Fibroblast of villous mesenchyme (primary cell): ENCODE measurements at regions not wholly inside any gene's neighbourhood (a gene's known extent, or its start where the extent isn't known, plus 50 kb on each side); places are given as distances from the start of the nearest gene placed in this dataset.

Source experiments
- DNase-seq: peaks from one replicate; pipeline ENCODE4 v3.0.0-alpha.2; 2010; ENCODE audit warnings: low read depth
- H3K4me3 ChIP-seq: 2 replicates; pipeline ENCODE4 v1.5.1; 2011; ENCODE audit warnings: low read depth, mild to moderate bottlenecking, low read length
- TF ChIP-seq, protein P1 (sequence below): IDR thresholded peaks from 2 replicates; pipeline ENCODE4 v1.5.1; 2012; ENCODE audit warnings: low read depth, mild to moderate bottlenecking, low read length; ENCODE audit not compliant: insufficient read depth

DNA sequence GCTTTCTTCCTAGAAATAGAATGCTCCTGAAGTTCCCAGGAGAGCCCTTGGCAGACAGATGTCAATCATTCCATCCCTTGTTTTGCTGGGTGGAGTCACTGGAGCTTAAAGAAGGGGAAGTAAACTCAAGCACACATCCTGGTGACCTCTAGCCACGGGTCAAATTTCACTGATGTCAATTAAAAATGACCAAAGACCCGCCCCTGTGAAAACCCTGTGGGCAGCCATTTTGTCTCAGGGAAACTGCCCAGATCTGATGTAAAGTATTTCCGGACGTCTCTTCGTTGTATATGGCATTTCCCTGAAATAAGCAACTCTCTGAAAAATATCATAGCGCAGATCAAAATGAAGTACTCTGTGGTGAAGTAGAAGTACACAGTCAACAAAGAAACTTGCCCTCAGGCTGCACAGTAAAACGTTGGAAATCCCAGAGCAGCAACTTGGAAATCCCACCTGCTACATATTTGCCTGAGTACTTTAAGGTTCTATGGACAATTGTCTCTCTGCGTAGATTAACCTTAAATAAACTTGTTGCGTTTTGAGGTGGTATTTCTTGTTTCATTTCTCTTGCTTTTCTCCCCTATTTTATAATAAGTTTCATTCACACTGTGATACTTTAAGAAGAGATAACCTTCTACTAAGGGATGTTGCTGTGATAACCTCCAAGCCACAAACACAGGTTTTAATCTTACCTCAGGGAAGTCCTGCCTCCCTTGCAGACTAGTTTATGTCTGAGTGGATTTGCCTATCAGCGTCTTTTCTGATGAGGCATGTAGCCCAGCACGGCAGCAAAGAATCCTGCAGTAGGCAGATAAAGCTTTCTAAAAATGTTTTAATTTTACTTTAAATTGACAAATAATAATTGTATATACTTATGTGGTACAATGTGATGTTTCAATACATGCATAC, 60.9 kb upstream of the PIP5K1B start:
- TF ChIP-seq, protein P1, sequence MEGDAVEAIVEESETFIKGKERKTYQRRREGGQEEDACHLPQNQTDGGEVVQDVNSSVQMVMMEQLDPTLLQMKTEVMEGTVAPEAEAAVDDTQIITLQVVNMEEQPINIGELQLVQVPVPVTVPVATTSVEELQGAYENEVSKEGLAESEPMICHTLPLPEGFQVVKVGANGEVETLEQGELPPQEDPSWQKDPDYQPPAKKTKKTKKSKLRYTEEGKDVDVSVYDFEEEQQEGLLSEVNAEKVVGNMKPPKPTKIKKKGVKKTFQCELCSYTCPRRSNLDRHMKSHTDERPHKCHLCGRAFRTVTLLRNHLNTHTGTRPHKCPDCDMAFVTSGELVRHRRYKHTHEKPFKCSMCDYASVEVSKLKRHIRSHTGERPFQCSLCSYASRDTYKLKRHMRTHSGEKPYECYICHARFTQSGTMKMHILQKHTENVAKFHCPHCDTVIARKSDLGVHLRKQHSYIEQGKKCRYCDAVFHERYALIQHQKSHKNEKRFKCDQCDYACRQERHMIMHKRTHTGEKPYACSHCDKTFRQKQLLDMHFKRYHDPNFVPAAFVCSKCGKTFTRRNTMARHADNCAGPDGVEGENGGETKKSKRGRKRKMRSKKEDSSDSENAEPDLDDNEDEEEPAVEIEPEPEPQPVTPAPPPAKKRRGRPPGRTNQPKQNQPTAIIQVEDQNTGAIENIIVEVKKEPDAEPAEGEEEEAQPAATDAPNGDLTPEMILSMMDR, result no peak
- DNase-seq, result no peak
- no peak overlapping the region for H3K4me3 ChIP-seq

DNA sequence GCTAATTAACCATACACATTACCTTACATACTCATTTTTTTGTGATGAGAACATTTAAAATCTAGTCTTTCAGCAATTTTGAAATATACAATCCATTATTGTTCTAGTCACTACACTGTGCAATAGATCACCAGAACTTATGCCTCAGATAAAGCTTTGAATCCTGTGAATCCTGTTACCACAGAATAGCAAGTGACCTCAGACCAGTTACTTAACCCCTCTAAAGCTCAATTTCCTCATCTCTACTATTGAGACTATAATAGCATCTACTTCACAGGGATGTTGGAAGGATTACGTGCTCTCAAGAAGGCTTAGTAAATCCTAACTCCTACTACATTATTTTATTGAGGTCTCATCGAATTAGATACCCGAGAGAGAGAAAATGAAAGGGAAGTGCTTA, 60.2 kb upstream of the PIP5K1B start:
- TF ChIP-seq, protein P1, result no peak
- H3K4me3 ChIP-seq, result no peak overlapping the region

DNA sequence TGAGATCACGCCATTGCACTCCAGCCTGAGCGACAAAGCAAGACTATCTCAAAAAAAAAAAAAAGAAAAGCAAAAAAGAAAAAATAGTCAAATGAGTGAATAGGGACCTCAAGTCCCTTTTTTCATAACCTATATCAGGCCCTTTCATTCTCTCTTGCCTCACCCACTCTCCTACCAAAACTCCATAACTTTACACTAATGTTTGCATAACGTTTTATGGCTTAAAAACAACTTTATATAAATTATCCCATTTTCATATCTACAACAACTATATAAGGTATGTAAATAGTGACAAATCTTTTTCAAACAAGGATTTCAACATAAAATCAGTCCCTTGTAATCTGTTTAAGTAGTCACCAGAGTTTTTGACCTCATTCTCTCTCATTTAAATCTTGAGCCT, 56.9 kb upstream of the PIP5K1B start:
- no peak for DNase-seq
- H3K4me3 ChIP-seq, result no peak overlapping the region
- TF ChIP-seq, protein P1, result no peak

More for the DNA sequence above, 60.2 kb upstream of the PIP5K1B start:
- DNase-seq, result no peak

DNA sequence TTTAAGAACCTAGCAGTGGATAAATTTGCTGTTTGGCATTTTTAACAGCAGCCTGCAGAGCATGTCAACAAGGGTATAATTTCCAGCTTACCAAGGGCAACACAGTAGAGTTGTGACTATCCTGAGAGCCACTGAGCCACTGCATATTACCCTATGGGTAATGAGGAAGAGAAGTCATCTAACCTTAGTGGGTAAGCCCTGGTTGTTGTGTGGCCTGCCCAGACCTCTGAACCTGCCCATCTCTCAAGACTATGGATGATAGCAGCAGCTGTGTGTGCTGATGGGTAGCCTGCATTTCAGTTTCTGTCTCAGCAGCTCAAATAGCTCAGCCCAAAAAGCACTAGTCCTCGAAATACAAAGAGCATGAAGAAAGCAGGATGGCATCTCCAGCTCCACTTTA, 56.1 kb upstream of the PIP5K1B start:
- DNase-seq, result no peak
- H3K4me3 ChIP-seq, result no peak overlapping the region
- TF ChIP-seq, protein P1, result no peak

DNA sequence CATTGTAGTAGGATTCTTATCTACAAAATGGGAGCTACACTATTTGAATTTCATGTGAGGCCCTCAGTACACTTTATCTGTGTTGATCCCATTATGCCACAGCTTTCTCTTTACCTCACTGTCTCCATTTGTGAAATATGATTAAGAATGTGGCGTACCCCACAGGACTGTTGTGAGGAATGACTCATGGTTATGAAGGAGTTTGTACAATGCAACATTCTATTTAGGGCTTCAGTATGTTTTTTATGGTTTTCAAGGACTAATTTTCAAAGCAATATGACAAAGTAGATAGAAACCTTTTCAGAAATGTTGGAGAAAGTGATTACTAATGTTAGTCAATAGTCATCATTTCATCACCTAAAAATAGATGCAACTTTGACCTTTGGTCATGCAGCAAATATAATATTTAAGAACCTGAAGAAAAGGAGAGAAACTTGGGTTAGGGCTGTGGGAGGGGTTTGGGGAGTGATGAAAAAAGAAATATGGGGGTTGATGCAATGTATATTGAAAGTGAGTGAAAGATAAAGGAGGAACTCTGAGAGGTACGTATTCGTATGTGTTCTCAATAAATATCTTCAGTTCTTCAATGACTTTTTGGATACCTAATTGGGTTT, 53.7 kb upstream of the PIP5K1B start:
- TF ChIP-seq, protein P1, result no peak
- DNase-seq, result no peak
- H3K4me3 ChIP-seq, result no peak overlapping the region

DNA sequence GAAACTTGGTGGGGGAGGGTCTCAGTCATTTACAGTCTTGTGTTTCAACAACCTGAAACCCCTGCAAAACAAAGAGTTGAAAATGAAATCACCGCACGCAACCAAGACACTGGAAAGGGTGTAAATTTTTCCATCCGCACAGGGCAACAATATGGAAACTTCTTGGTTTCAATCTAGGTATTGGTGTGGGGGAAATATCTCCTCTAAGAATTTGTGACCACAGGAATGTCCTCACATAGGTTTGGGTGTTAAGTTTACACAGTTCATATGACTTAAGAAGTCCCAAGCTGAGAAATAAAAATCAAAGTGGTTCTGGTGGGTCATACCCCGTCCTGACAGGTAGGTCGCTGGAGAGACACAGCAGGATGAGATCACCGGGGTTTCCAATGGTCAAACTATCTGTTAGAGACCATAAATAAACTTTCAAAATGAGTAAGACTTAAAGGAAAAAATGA, 51.9 kb upstream of the PIP5K1B start:
- DNase-seq, result no peak
- TF ChIP-seq, protein P1, result no peak
- no peak overlapping the region for H3K4me3 ChIP-seq
